ENCODE measurements at regions not wholly inside any gene's neighbourhood (a gene's known extent, or its start where the extent isn't known, plus 50 kb on each side); places are given as distances from the start of the nearest gene placed in this dataset.
A peak's percentile ranks its signal among the peaks of the same experiment; 100 is the strongest.

DNA sequence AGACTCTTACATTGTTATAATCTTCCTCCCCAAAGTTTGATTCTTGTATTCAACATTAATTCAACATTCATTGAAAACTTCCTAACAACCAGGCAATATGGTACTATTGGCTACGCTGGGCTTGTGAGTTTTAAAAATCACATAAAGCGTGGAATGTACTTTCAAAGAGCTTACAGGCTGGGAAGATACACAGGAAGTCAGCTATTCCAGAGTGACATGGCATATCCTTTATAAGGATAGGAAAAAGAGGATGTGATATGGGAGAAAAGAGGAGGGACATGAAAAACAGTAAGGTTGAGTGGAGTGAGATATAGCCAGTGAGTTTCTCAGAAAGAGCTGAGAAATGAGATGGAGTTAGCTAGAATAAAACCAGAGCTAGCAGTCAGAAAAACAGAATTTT is 103.6 kb upstream of the ATF7IP start:
- Mint-ChIP-seq H3K4me1 (peaks cover 40% of the 10 kb centered on the region), H3K4me3 (no peak overlapping the region)

DNA sequence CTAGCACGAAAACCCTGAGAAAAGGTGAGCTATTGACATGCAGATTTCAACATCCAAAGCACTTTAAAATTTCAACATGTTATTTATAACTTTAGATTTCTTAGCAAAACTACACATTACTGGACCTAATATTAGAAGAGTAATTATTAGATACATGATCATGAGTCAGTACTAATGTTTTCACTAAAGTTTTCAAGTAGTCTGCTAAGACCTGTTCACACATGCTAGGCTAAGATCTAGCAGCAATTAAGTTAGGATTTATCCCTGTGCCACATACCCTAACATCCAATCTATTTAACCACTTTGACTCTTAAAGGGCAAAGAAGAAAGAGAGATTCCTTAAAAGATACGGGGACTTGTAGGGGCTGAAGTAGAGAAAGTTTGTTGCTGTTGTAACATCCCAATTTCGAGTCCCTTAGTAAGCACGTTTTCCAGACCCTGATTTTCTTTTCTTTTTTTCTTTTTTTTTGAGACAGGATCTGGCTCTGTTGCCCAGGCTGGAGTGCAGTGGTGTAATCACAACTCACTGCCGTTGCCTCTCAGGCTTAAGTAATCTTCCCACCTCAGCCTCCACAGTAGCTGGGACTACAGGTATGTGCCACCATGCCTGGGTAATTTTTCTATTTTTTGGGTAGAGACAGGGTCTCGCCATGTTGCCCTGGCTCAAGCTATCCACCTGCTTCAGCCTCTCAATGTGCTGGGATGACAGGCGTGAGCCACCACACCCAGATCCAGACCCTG is 102.5 kb upstream of the ATF7IP start:
- peaks cover 23% of the 10 kb centered on the region for H3K36me3 Mint-ChIP-seq (ENCODE audit: low read depth)
- DNase-seq: no peak
- no peaks in the 10 kb centered on the region for H3K27me3 Mint-ChIP-seq (ENCODE audit: insufficient read depth)
- WGBS, 2 experiments (ENCODE audit: insufficient coverage in 1 of 2, insufficient read length in 1 of 2): 93% methylated on average over 2 to 7 of the region's 7 CpGs
- Histone ChIP-seq H3K27me3 (ENCODE audit: control insufficient read depth, insufficient read depth, low read length, poor library complexity, severe bottlenecking) (no peaks in the 10 kb centered on the region), H3K27ac (ENCODE audit: low read depth, low read length) (no peak overlapping the region), H3K9me3 (ENCODE audit: control insufficient read depth, low read length) (peaks cover 48% of the 10 kb centered on the region), H3K4me3 (ENCODE audit: low read length) (no peak overlapping the region), H3K4me1 (ENCODE audit: control insufficient read depth, insufficient read depth, low read length) (peaks cover 6% of the 10 kb centered on the region), H3K36me3 (ENCODE audit: control insufficient read depth, insufficient read depth, low read length) (no peaks in the 10 kb centered on the region), H3K9ac (ENCODE audit: extremely low read depth, low read length, poor library complexity, severe bottlenecking) (no peak overlapping the region)
- no peak overlapping the region for H3K27ac Mint-ChIP-seq
- H3K4me3 Mint-ChIP-seq: no peak overlapping the region
- TF ChIP-seq, protein P1, sequence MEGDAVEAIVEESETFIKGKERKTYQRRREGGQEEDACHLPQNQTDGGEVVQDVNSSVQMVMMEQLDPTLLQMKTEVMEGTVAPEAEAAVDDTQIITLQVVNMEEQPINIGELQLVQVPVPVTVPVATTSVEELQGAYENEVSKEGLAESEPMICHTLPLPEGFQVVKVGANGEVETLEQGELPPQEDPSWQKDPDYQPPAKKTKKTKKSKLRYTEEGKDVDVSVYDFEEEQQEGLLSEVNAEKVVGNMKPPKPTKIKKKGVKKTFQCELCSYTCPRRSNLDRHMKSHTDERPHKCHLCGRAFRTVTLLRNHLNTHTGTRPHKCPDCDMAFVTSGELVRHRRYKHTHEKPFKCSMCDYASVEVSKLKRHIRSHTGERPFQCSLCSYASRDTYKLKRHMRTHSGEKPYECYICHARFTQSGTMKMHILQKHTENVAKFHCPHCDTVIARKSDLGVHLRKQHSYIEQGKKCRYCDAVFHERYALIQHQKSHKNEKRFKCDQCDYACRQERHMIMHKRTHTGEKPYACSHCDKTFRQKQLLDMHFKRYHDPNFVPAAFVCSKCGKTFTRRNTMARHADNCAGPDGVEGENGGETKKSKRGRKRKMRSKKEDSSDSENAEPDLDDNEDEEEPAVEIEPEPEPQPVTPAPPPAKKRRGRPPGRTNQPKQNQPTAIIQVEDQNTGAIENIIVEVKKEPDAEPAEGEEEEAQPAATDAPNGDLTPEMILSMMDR (conservative IDR thresholded peaks at IDR 0.05): no peak
- H3K4me1 Mint-ChIP-seq: peaks cover 39% of the 10 kb centered on the region
- H3K9me3 Mint-ChIP-seq: peaks cover 62% of the 10 kb centered on the region

More for the DNA sequence above, 103.6 kb upstream of the ATF7IP start:
- Histone ChIP-seq H3K36me3 (ENCODE audit: control insufficient read depth, insufficient read depth, low read length) (no peaks in the 10 kb centered on the region), H3K9me3 (ENCODE audit: control insufficient read depth, low read length) (peaks cover 52% of the 10 kb centered on the region), H3K4me3 (ENCODE audit: low read length) (no peak overlapping the region), H3K9ac (ENCODE audit: extremely low read depth, low read length, poor library complexity, severe bottlenecking) (no peak overlapping the region), H3K27ac (ENCODE audit: low read depth, low read length) (no peak overlapping the region), H3K27me3 (ENCODE audit: control insufficient read depth, insufficient read depth, low read length, poor library complexity, severe bottlenecking) (no peaks in the 10 kb centered on the region), H3K4me1 (ENCODE audit: control insufficient read depth, insufficient read depth, low read length) (peaks cover 10% of the 10 kb centered on the region)
- Mint-ChIP-seq H3K27ac (peak overlapping the region; percentile 1), H3K27me3 (ENCODE audit: insufficient read depth) (no peaks in the 10 kb centered on the region), H3K9me3 (peaks cover 66% of the 10 kb centered on the region), H3K36me3 (ENCODE audit: low read depth) (peaks cover 23% of the 10 kb centered on the region)
- WGBS, 2 experiments (ENCODE audit: insufficient coverage in 1 of 2, insufficient read length in 1 of 2): 93 to 100% methylated on average over 2 of the region's 2 CpGs
- no peak for DNase-seq
- TF ChIP-seq, protein P1 (conservative IDR thresholded peaks at IDR 0.05): no peak

DNA sequence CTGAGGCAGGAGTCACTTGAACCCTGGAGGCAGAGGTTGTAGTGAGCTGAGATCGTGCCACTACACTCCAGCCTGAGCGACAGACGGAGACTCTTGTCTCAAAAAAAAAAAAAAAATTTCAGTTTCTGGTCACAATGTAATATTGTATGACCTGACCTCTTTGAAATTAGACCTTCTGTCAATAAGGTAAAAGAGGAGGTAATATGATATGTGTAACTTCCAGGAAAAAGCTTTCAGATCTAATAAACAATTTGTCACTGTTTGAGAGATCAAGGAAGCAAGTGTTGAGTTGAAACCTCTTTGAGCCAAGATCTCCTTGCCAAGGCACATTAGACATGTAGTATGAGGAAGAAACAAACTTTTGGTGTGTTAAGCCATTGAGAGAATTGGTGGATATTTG is 101.7 kb upstream of the ATF7IP start:
- Mint-ChIP-seq H3K27me3 (ENCODE audit: insufficient read depth) (no peaks in the 10 kb centered on the region), H3K4me3 (no peak overlapping the region), H3K9me3 (peaks cover 54% of the 10 kb centered on the region), H3K27ac (no peak overlapping the region), H3K4me1 (peaks cover 39% of the 10 kb centered on the region), H3K36me3 (ENCODE audit: low read depth) (peaks cover 20% of the 10 kb centered on the region)
- no peak overlapping the region for H3K27ac ChIP-seq (ENCODE audit: low read depth, low read length)
- TF ChIP-seq, protein P1 (conservative IDR thresholded peaks at IDR 0.05): no peak
- no peak for DNase-seq
- H3K36me3 ChIP-seq (ENCODE audit: control insufficient read depth, insufficient read depth, low read length): no peaks in the 10 kb centered on the region
- H3K9ac ChIP-seq (ENCODE audit: extremely low read depth, low read length, poor library complexity, severe bottlenecking): no peak overlapping the region
- no peak overlapping the region for H3K4me3 ChIP-seq (ENCODE audit: low read length)
- peaks cover 6% of the 10 kb centered on the region for H3K4me1 ChIP-seq (ENCODE audit: control insufficient read depth, insufficient read depth, low read length)
- no peaks in the 10 kb centered on the region for H3K27me3 ChIP-seq (ENCODE audit: control insufficient read depth, insufficient read depth, low read length, poor library complexity, severe bottlenecking)
- WGBS, 2 experiments (ENCODE audit: insufficient coverage in 1 of 2, insufficient read length in 1 of 2): 85 to 86% methylated on average over 2 to 3 of the region's 3 CpGs
- H3K9me3 ChIP-seq (ENCODE audit: control insufficient read depth, low read length): peaks cover 40% of the 10 kb centered on the region
